ENCODE measurements at regions not wholly inside any gene's neighbourhood (a gene's known extent, or its start where the extent isn't known, plus 50 kb on each side); places are given as distances from the start of the nearest gene placed in this dataset.

DNA sequence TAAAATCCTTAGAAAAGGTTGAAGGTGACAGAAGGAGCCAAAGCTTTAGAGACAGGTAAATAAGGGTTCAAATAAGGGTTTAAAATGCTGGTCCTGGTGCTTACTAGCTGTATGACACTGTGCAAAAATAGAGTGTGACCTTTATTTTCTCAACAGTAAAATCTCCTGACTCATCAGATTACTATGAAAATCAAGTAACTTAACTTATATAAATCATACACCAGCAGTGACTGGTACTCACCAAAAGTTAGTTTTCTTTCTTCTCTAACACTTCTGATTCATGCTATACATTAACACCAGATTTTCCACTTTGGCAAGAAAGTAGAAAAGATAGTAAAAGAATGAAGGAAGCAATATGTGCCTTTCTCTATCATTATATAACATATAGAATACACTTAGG lies 205.9 kb upstream of the GBE1 start (continued):
- TF ChIP-seq, protein P1, sequence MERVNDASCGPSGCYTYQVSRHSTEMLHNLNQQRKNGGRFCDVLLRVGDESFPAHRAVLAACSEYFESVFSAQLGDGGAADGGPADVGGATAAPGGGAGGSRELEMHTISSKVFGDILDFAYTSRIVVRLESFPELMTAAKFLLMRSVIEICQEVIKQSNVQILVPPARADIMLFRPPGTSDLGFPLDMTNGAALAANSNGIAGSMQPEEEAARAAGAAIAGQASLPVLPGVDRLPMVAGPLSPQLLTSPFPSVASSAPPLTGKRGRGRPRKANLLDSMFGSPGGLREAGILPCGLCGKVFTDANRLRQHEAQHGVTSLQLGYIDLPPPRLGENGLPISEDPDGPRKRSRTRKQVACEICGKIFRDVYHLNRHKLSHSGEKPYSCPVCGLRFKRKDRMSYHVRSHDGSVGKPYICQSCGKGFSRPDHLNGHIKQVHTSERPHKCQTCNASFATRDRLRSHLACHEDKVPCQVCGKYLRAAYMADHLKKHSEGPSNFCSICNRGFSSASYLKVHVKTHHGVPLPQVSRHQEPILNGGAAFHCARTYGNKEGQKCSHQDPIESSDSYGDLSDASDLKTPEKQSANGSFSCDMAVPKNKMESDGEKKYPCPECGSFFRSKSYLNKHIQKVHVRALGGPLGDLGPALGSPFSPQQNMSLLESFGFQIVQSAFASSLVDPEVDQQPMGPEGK (CRISPR knock-in tag; IDR thresholded peaks at IDR 0.05; ENCODE audit: borderline replicate concordance) = no peak
- TF ChIP-seq, protein P2, sequence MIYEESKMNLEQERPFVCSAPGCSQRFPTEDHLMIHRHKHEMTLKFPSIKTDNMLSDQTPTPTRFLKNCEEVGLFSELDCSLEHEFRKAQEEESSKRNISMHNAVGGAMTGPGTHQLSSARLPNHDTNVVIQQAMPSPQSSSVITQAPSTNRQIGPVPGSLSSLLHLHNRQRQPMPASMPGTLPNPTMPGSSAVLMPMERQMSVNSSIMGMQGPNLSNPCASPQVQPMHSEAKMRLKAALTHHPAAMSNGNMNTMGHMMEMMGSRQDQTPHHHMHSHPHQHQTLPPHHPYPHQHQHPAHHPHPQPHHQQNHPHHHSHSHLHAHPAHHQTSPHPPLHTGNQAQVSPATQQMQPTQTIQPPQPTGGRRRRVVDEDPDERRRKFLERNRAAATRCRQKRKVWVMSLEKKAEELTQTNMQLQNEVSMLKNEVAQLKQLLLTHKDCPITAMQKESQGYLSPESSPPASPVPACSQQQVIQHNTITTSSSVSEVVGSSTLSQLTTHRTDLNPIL (CRISPR knock-in tag; IDR thresholded peaks at IDR 0.05; ENCODE audit: low read depth) = no peak
- no peak for TF ChIP-seq ISL1 (CRISPR knock-in tag; IDR thresholded peaks at IDR 0.05)
- TF ChIP-seq ARNTL (CRISPR knock-in tag; IDR thresholded peaks at IDR 0.05; ENCODE audit: borderline replicate concordance, low read depth) = no peak

DNA sequence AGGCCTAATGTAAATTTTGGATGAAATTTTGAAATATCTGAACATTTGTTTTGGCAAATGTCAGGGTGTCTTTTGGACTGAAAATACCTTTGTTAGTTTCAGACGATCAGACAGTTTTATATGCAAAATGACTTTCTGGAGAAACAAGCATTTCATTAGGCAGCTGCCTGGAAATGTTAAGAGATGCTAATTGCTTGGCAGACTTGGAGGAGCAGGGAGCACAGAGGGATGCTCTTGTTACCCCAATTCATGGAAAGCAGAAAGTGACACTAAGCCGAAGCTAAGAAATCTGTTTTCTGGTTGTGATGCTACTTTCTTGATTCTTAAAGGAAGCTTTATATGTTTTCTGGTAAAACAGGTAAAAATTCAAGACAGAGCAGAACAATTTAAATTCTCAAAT lies 204.3 kb upstream of the GBE1 start:
- no peak for ATAC-seq
- TF ChIP-seq PPARA (CRISPR knock-in tag; IDR thresholded peaks at IDR 0.05; ENCODE audit: borderline replicate concordance) (no peak), ARNTL (CRISPR knock-in tag; IDR thresholded peaks at IDR 0.05; ENCODE audit: borderline replicate concordance, low read depth) (no peak), ZFP3 (CRISPR knock-in tag; IDR thresholded peaks at IDR 0.05) (no peak), ZNF8 (CRISPR knock-in tag; IDR thresholded peaks at IDR 0.05) (no peak), SNAI2 (CRISPR knock-in tag; IDR thresholded peaks at IDR 0.05) (no peak), TCF4 (CRISPR knock-in tag; IDR thresholded peaks at IDR 0.05; ENCODE audit: borderline replicate concordance) (no peak)
- TF ChIP-seq, protein P3, sequence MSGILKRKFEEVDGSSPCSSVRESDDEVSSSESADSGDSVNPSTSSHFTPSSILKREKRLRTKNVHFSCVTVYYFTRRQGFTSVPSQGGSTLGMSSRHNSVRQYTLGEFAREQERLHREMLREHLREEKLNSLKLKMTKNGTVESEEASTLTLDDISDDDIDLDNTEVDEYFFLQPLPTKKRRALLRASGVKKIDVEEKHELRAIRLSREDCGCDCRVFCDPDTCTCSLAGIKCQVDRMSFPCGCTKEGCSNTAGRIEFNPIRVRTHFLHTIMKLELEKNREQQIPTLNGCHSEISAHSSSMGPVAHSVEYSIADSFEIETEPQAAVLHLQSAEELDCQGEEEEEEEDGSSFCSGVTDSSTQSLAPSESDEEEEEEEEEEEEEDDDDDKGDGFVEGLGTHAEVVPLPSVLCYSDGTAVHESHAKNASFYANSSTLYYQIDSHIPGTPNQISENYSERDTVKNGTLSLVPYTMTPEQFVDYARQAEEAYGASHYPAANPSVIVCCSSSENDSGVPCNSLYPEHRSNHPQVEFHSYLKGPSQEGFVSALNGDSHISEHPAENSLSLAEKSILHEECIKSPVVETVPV (CRISPR knock-in tag; IDR thresholded peaks at IDR 0.05) = no peak

DNA sequence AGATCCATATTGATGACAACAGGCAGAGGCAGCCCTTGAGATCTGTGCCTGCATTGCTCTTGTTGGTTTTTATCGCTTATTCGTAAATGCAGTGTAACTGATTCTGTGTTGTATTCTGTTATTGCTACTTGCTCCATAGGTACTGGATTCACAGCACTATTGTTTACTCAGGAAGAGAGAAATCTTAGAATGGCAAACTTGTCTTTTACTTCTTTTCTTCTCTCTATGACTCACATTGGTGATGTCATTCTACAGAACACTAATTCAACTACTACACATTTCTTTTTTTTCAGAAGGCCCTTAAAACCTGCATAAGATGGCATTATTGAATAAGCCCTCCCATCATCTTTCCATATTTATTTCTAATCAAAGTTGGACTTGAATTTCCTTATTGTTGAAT lies 201.0 kb upstream of the GBE1 start:
- TF ChIP-seq ZFP30 (CRISPR knock-in tag; IDR thresholded peaks at IDR 0.05) (no peak), ZNF8 (CRISPR knock-in tag; IDR thresholded peaks at IDR 0.05) (no peak), ZNF70 (CRISPR knock-in tag; IDR thresholded peaks at IDR 0.05) (no peak), TOX (CRISPR knock-in tag; IDR thresholded peaks at IDR 0.05; ENCODE audit: borderline replicate concordance) (no peak)
- no peak for ATAC-seq

DNA sequence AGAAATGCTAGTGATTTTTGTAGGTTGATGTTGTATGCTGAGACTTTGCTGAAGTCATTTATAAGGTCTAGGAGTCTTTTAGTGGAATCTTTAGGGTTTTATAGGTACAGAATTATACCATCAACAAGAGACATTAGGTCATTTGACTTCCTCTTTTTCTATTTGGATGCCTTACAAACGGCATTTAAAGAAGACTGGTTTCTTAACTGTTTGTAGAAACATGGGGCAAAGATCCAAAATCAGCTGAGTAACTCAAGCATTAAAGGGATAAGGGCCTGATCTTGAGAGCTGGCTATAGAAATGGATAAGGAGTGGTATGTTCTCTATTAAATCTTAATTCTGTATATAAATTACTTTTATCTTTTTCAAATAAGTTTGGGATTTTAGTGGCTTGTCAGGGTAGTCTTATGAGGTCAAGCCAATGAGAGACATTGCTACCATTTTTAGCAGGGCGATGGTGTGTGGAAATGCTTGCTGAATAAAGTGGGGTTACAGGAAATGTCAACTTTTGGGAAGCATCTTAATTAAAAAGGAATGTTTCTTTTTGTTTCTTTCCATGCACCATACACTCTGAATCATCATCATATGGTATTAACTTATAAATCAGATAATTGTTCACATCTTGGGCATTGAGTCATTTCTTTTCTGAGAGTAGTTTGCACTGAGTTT lies 197.7 kb upstream of the GBE1 start:
- TF ChIP-seq, protein P1 (CRISPR knock-in tag; IDR thresholded peaks at IDR 0.05; ENCODE audit: borderline replicate concordance) = no peak
- no peak for TF ChIP-seq TCF4 (CRISPR knock-in tag; IDR thresholded peaks at IDR 0.05; ENCODE audit: borderline replicate concordance)
- TF ChIP-seq RARB (CRISPR knock-in tag; IDR thresholded peaks at IDR 0.05) = no peak
- TF ChIP-seq, protein P4, sequence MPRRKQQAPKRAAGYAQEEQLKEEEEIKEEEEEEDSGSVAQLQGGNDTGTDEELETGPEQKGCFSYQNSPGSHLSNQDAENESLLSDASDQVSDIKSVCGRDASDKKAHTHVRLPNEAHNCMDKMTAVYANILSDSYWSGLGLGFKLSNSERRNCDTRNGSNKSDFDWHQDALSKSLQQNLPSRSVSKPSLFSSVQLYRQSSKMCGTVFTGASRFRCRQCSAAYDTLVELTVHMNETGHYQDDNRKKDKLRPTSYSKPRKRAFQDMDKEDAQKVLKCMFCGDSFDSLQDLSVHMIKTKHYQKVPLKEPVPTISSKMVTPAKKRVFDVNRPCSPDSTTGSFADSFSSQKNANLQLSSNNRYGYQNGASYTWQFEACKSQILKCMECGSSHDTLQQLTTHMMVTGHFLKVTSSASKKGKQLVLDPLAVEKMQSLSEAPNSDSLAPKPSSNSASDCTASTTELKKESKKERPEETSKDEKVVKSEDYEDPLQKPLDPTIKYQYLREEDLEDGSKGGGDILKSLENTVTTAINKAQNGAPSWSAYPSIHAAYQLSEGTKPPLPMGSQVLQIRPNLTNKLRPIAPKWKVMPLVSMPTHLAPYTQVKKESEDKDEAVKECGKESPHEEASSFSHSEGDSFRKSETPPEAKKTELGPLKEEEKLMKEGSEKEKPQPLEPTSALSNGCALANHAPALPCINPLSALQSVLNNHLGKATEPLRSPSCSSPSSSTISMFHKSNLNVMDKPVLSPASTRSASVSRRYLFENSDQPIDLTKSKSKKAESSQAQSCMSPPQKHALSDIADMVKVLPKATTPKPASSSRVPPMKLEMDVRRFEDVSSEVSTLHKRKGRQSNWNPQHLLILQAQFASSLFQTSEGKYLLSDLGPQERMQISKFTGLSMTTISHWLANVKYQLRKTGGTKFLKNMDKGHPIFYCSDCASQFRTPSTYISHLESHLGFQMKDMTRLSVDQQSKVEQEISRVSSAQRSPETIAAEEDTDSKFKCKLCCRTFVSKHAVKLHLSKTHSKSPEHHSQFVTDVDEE (CRISPR knock-in tag; IDR thresholded peaks at IDR 0.05) = no peak
- TF ChIP-seq, protein P5, sequence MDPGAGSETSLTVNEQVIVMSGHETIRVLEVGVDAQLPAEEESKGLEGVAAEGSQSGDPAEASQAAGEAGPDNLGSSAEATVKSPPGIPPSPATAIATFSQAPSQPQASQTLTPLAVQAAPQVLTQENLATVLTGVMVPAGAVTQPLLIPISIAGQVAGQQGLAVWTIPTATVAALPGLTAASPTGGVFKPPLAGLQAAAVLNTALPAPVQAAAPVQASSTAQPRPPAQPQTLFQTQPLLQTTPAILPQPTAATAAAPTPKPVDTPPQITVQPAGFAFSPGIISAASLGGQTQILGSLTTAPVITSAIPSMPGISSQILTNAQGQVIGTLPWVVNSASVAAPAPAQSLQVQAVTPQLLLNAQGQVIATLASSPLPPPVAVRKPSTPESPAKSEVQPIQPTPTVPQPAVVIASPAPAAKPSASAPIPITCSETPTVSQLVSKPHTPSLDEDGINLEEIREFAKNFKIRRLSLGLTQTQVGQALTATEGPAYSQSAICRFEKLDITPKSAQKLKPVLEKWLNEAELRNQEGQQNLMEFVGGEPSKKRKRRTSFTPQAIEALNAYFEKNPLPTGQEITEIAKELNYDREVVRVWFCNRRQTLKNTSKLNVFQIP (CRISPR knock-in tag; IDR thresholded peaks at IDR 0.05; ENCODE audit: borderline replicate concordance, low read depth) = no peak
- no peak for TF ChIP-seq TOX (CRISPR knock-in tag; IDR thresholded peaks at IDR 0.05; ENCODE audit: borderline replicate concordance)
- no peak for TF ChIP-seq ZNF565 (CRISPR knock-in tag; conservative IDR thresholded peaks at IDR 0.05; ENCODE audit: low read depth)
- no peak for TF ChIP-seq ISL1 (CRISPR knock-in tag; IDR thresholded peaks at IDR 0.05)
- no peak for TF ChIP-seq OSR1 (CRISPR knock-in tag; IDR thresholded peaks at IDR 0.05)
- TF ChIP-seq ZNF8 (CRISPR knock-in tag; IDR thresholded peaks at IDR 0.05) = no peak
- TF ChIP-seq ZFP3 (CRISPR knock-in tag; IDR thresholded peaks at IDR 0.05) = no peak
- TF ChIP-seq ZFP30 (CRISPR knock-in tag; IDR thresholded peaks at IDR 0.05) = no peak
- ATAC-seq = peak; percentile 40; the same call in 1 of the 3 replicates
